Activated CD4-positive, alpha-beta memory T cell treated with anti-CD3 and anti-CD28 coated beads for 36 hours (primary cell): ENCODE measurements at regions not wholly inside any gene's neighbourhood (a gene's known extent, or its start where the extent isn't known, plus 50 kb on each side); places are given as distances from the start of the nearest gene placed in this dataset.

ENCODE experiments used
- CTCF ChIA-PET: fragments of 350-600 bp; sonication (Branson Sonifier 250); formaldehyde crosslinking; loops from one replicate; lab custom pipeline; 2021; ENCODE audit warnings: antibody characterized with exemption, inconsistent platforms; lab: Charles Lee
- POLR2A ChIA-PET: fragments of 350-600 bp; sonication (Branson Sonifier 250); formaldehyde crosslinking; loops from one replicate; lab custom pipeline; 2021; ENCODE audit warnings: antibody characterized with exemption; lab: Charles Lee
- DNase-seq: peaks from one replicate; pipeline ENCODE4 v3.0.0-alpha.2; 2020
- H3K27ac Mint-ChIP-seq: one replicate; pipeline ENCODE4 v1.8.0; 2021; ENCODE audit warnings: mixed read lengths
- H3K27me3 Mint-ChIP-seq: one replicate; pipeline ENCODE4 v1.8.0; 2021; ENCODE audit warnings: mixed read lengths
- H3K36me3 Mint-ChIP-seq: one replicate; pipeline ENCODE4 v1.8.0; 2021; ENCODE audit warnings: mixed read lengths
- H3K4me1 Mint-ChIP-seq: one replicate; pipeline ENCODE4 v1.8.0; 2021; ENCODE audit warnings: low read depth, mixed read lengths
- H3K4me3 Mint-ChIP-seq: one replicate; pipeline ENCODE4 v1.8.0; 2021; ENCODE audit warnings: mild to moderate bottlenecking, mixed read lengths
- H3K9me3 Mint-ChIP-seq: one replicate; pipeline ENCODE4 v1.8.0; 2021; ENCODE audit warnings: mixed read lengths
- intact Hi-C: fragments of 100-400 bp; cut with micrococcal nuclease; formaldehyde crosslinking; loops from one replicate; pipeline ENCODE4 v1.15.1; 2023

- Mint-ChIP-seq H3K4me1 (no peaks in the 10 kb centered on the region), H3K36me3 (no peaks in the 10 kb centered on the region), H3K27ac (no peak overlapping the region), H3K4me3 (no peak overlapping the region), H3K27me3 (peaks cover 4% of the 10 kb centered on the region), H3K9me3 (no peaks in the 10 kb centered on the region)
- ChIA-PET CTCF (interaction anchor here (0.7 kb wide), 1 partner anchor 165 kb away, joined by 3 read pairs; no protein-coding TSS in a partner anchor), POLR2A (no interaction called here)
- intact Hi-C loops, result no loop called here
- DNase-seq, result no peak
Observed at GRCh38 chr10:117601716-117602115, 59.2 kb downstream of the EMX2 start.

GRCh38 chr10:117603081-117603480 lies 60.5 kb downstream of the EMX2 start:
- Mint-ChIP-seq H3K27me3 (peaks cover 4% of the 10 kb centered on the region), H3K4me3 (no peak overlapping the region), H3K27ac (no peak overlapping the region), H3K4me1 (no peaks in the 10 kb centered on the region), H3K36me3 (no peaks in the 10 kb centered on the region), H3K9me3 (no peaks in the 10 kb centered on the region)
- ChIA-PET CTCF (no interaction called here), POLR2A (no interaction called here)
- DNase-seq, result no peak
- intact Hi-C loops, result no loop called here

GRCh38 chr10:117603726-117604125 lies 61.2 kb downstream of the EMX2 start:
- Mint-ChIP-seq H3K36me3 (no peaks in the 10 kb centered on the region), H3K9me3 (no peaks in the 10 kb centered on the region), H3K4me3 (no peak overlapping the region), H3K27me3 (peaks cover 4% of the 10 kb centered on the region), H3K27ac (no peak overlapping the region), H3K4me1 (no peaks in the 10 kb centered on the region)
- DNase-seq, result no peak
- ChIA-PET POLR2A (no interaction called here), CTCF (no interaction called here)
- intact Hi-C loops, result no loop called here

- no peak overlapping the region for H3K4me3 Mint-ChIP-seq
- DNase-seq, result no peak
- no peaks in the 10 kb centered on the region for H3K27me3 Mint-ChIP-seq
- intact Hi-C loops, result no loop called here
- H3K27ac Mint-ChIP-seq, result no peak overlapping the region
- no peaks in the 10 kb centered on the region for H3K36me3 Mint-ChIP-seq
- H3K9me3 Mint-ChIP-seq, result no peaks in the 10 kb centered on the region
- ChIA-PET CTCF (no interaction called here), POLR2A (no interaction called here)
- no peaks in the 10 kb centered on the region for H3K4me1 Mint-ChIP-seq
Observed at GRCh38 chr10:117609095-117609795, 66.7 kb downstream of the EMX2 start.

GRCh38 chr10:117609796-117610170 lies 67.2 kb downstream of the EMX2 start:
- no peaks in the 10 kb centered on the region for H3K4me1 Mint-ChIP-seq
- intact Hi-C loops, result no loop called here
- CTCF ChIA-PET, result no interaction called here

GRCh38 chr10:117610321-117610720 lies 67.8 kb downstream of the EMX2 start:
- ChIA-PET POLR2A (no interaction called here), CTCF (no interaction called here)
- no peak for DNase-seq
- no peaks in the 10 kb centered on the region for H3K36me3 Mint-ChIP-seq
- H3K27me3 Mint-ChIP-seq, result peaks cover 4% of the 10 kb centered on the region
- no peaks in the 10 kb centered on the region for H3K4me1 Mint-ChIP-seq
- H3K27ac Mint-ChIP-seq, result no peak overlapping the region
- intact Hi-C loops, result no loop called here
- H3K4me3 Mint-ChIP-seq, result no peak overlapping the region
- no peaks in the 10 kb centered on the region for H3K9me3 Mint-ChIP-seq

More at GRCh38 chr10:117609796-117610170, 67.2 kb downstream of the EMX2 start:
- Mint-ChIP-seq H3K4me3 (no peak overlapping the region), H3K27me3 (peaks cover 2% of the 10 kb centered on the region), H3K36me3 (no peaks in the 10 kb centered on the region), H3K27ac (no peak overlapping the region), H3K9me3 (no peaks in the 10 kb centered on the region)
- POLR2A ChIA-PET, result no interaction called here
- DNase-seq, result no peak

- Mint-ChIP-seq H3K4me1 (peaks cover 3% of the 10 kb centered on the region), H3K4me3 (no peak overlapping the region), H3K9me3 (no peaks in the 10 kb centered on the region), H3K36me3 (no peaks in the 10 kb centered on the region), H3K27me3 (peaks cover 14% of the 10 kb centered on the region), H3K27ac (no peak overlapping the region)
- no peak for DNase-seq
- POLR2A ChIA-PET, result no interaction called here
- CTCF ChIA-PET, result no interaction called here
- intact Hi-C loops, result no loop called here
Observed at GRCh38 chr10:117612113-117612512, 69.6 kb downstream of the EMX2 start.

GRCh38 chr10:117615649-117616048 lies 73.1 kb downstream of the EMX2 start:
- Mint-ChIP-seq H3K27me3 (peaks cover 20% of the 10 kb centered on the region), H3K4me3 (no peak overlapping the region), H3K9me3 (no peaks in the 10 kb centered on the region), H3K36me3 (no peaks in the 10 kb centered on the region), H3K4me1 (peaks cover 3% of the 10 kb centered on the region), H3K27ac (no peak overlapping the region)
- POLR2A ChIA-PET, result no interaction called here
- intact Hi-C loops, result no loop called here
- no peak for DNase-seq
- CTCF ChIA-PET, result no interaction called here

- Mint-ChIP-seq H3K4me3 (no peak overlapping the region), H3K4me1 (peaks cover 3% of the 10 kb centered on the region), H3K9me3 (no peaks in the 10 kb centered on the region), H3K27me3 (peaks cover 22% of the 10 kb centered on the region), H3K27ac (no peak overlapping the region), H3K36me3 (no peaks in the 10 kb centered on the region)
- CTCF ChIA-PET, result no interaction called here
- POLR2A ChIA-PET, result no interaction called here
- intact Hi-C loops, result no loop called here
- DNase-seq, result no peak
Observed at GRCh38 chr10:117616179-117616578, 73.6 kb downstream of the EMX2 start.

GRCh38 chr10:117617086-117617485 lies 74.5 kb downstream of the EMX2 start:
- CTCF ChIA-PET, result no interaction called here
- H3K36me3 Mint-ChIP-seq, result no peaks in the 10 kb centered on the region
- no peak overlapping the region for H3K27ac Mint-ChIP-seq
- POLR2A ChIA-PET, result no interaction called here
- H3K4me3 Mint-ChIP-seq, result no peak overlapping the region
- peaks cover 3% of the 10 kb centered on the region for H3K4me1 Mint-ChIP-seq
- H3K27me3 Mint-ChIP-seq, result peaks cover 28% of the 10 kb centered on the region
- intact Hi-C loops, result no loop called here
- no peaks in the 10 kb centered on the region for H3K9me3 Mint-ChIP-seq
- DNase-seq, result no peak

- ChIA-PET CTCF (no interaction called here), POLR2A (no interaction called here)
- Mint-ChIP-seq H3K27ac (no peak overlapping the region), H3K36me3 (no peaks in the 10 kb centered on the region), H3K9me3 (no peaks in the 10 kb centered on the region), H3K27me3 (peaks cover 33% of the 10 kb centered on the region), H3K4me3 (no peak overlapping the region), H3K4me1 (peaks cover 3% of the 10 kb centered on the region)
- no peak for DNase-seq
- intact Hi-C loops, result no loop called here
Observed at GRCh38 chr10:117617659-117618058, 75.1 kb downstream of the EMX2 start.

GRCh38 chr10:117619223-117619622 lies 76.7 kb downstream of the EMX2 start:
- Mint-ChIP-seq H3K4me3 (no peak overlapping the region), H3K36me3 (no peaks in the 10 kb centered on the region), H3K9me3 (no peaks in the 10 kb centered on the region), H3K4me1 (peaks cover 3% of the 10 kb centered on the region), H3K27me3 (peaks cover 33% of the 10 kb centered on the region), H3K27ac (no peak overlapping the region)
- ChIA-PET CTCF (no interaction called here), POLR2A (no interaction called here)
- no peak for DNase-seq
- intact Hi-C loops, result no loop called here

- no peaks in the 10 kb centered on the region for H3K9me3 Mint-ChIP-seq
- H3K4me1 Mint-ChIP-seq, result peaks cover 3% of the 10 kb centered on the region
- intact Hi-C loops, result no loop called here
- POLR2A ChIA-PET, result no interaction called here
- no peak overlapping the region for H3K27ac Mint-ChIP-seq
- no peak for DNase-seq
- peaks cover 30% of the 10 kb centered on the region for H3K27me3 Mint-ChIP-seq
- H3K4me3 Mint-ChIP-seq, result no peak overlapping the region
- H3K36me3 Mint-ChIP-seq, result no peaks in the 10 kb centered on the region
- CTCF ChIA-PET, result no interaction called here
Observed at GRCh38 chr10:117619707-117620405, 77.3 kb downstream of the EMX2 start.
